Liver (tissue), 8 donors: ENCODE measurements at regions not wholly inside any gene's neighbourhood (a gene's known extent, or its start where the extent isn't known, plus 50 kb on each side); places are given as distances from the start of the nearest gene placed in this dataset.
A peak's percentile ranks its signal among the peaks of the same experiment; 100 is the strongest.

Experiments used
- DNase-seq: peaks from one replicate; pipeline ENCODE4 v3.0.0-alpha.2; 2017; ENCODE audit warnings: low spot score
- H3K27ac ChIP-seq, 2 donors: one replicate each; pipeline ENCODE4 v1.7.0; 2013; ENCODE audit warnings: inconsistent platforms in 2 of 2, low read length in 2 of 2, control low read depth in 1 of 2, low read depth in 1 of 2, mild to moderate bottlenecking in 1 of 2
- H3K27me3 ChIP-seq, 4 donors: one replicate each; pipeline versions ENCODE4 v1.6.1 to v1.7.0; 2013; ENCODE audit warnings: low read length in 3 of 4, inconsistent platforms in 1 of 4, mild to moderate bottlenecking in 1 of 4, moderate library complexity in 1 of 4; ENCODE audit not compliant: control insufficient read depth in 4 of 4, insufficient read depth in 4 of 4
- H3K36me3 ChIP-seq, 4 donors: one replicate each; pipeline versions ENCODE4 v1.6.1 to v1.7.0; 2013; ENCODE audit warnings: low read length in 3 of 4, mild to moderate bottlenecking in 3 of 4, low read depth in 1 of 4, moderate library complexity in 1 of 4; ENCODE audit not compliant: control insufficient read depth in 4 of 4, insufficient read depth in 3 of 4
- H3K4me1 ChIP-seq, 4 donors: one replicate each; pipeline versions ENCODE4 v1.6.1 to v1.7.0; 2013; ENCODE audit warnings: low read length in 3 of 4, mild to moderate bottlenecking in 3 of 4, moderate library complexity in 1 of 4; ENCODE audit not compliant: control insufficient read depth in 4 of 4, insufficient read depth in 4 of 4
- H3K4me3 ChIP-seq, 3 donors: one replicate each; pipeline versions ENCODE4 v1.6.1 to v1.7.0; 2013; ENCODE audit warnings: low read length in 3 of 3, control low read depth in 1 of 3, low read depth in 1 of 3, mild to moderate bottlenecking in 1 of 3
- H3K9ac ChIP-seq, 2 donors: one replicate each; pipeline ENCODE4 v1.7.0; 2013; ENCODE audit warnings: low read length in 2 of 2, mild to moderate bottlenecking in 2 of 2, moderate library complexity in 2 of 2, control low read depth in 1 of 2, low read depth in 1 of 2
- H3K9me3 ChIP-seq, 4 donors: one replicate each; pipeline versions ENCODE4 v1.6.1 to v1.7.0; 2013; ENCODE audit warnings: low read length in 3 of 4; ENCODE audit not compliant: control insufficient read depth in 4 of 4
- ATF3 ChIP-seq: IDR thresholded peaks from 2 replicates; pipeline ENCODE4 v1.6.1; 2016; ENCODE audit warnings: antibody characterized with exemption
- CTCF ChIP-seq: fragments of 150-350 bp; IDR thresholded peaks from 2 replicates; pipeline ENCODE4 v1.5.1; 2017; ENCODE audit warnings: improper control_type of control experiment, low read depth, low read length; ENCODE audit not compliant: missing input control
- EGR1 ChIP-seq, 2 donors: IDR thresholded peaks; 2 replicates each; pipeline ENCODE4 v1.6.1; 2016 to 2018; ENCODE audit warnings: antibody characterized with exemption in 2 of 2, low read depth in 2 of 2
- FOXA1 ChIP-seq: IDR thresholded peaks from 2 replicates; pipeline ENCODE4 v1.6.1; 2016; ENCODE audit warnings: antibody characterized with exemption
- FOXA2 ChIP-seq: IDR thresholded peaks from 2 replicates; pipeline ENCODE4 v1.6.1; 2016; ENCODE audit warnings: antibody characterized with exemption
- GABPA ChIP-seq, 2 donors: IDR thresholded peaks in 1 of 2; conservative IDR thresholded peaks in 1 of 2; 2 replicates each; pipeline ENCODE4 v1.6.1; 2016; ENCODE audit warnings: antibody characterized with exemption in 2 of 2, mild to moderate bottlenecking in 1 of 2, moderate library complexity in 1 of 2
- HNF4A ChIP-seq, 2 donors: conservative IDR thresholded peaks; 2 replicates each; pipeline ENCODE4 v1.6.1; 2016; ENCODE audit warnings: antibody characterized with exemption in 2 of 2, mild to moderate bottlenecking in 2 of 2
- HNF4G ChIP-seq: IDR thresholded peaks from 2 replicates; pipeline ENCODE4 v1.6.1; 2016; ENCODE audit warnings: antibody characterized with exemption
- JUND ChIP-seq, 2 donors: IDR thresholded peaks; 2 replicates each; pipeline ENCODE4 v1.6.1; 2016; ENCODE audit warnings: antibody characterized with exemption in 2 of 2
- MAX ChIP-seq: IDR thresholded peaks from 2 replicates; pipeline ENCODE4 v1.6.1; 2016; ENCODE audit warnings: antibody characterized with exemption
- NR2F2 ChIP-seq: IDR thresholded peaks from 2 replicates; pipeline ENCODE4 v1.6.1; 2016; ENCODE audit warnings: antibody characterized with exemption
- RAD21 ChIP-seq, 2 donors: IDR thresholded peaks; 2 replicates each; pipeline ENCODE4 v1.6.1; 2016; ENCODE audit warnings: antibody characterized with exemption in 2 of 2, mild to moderate bottlenecking in 2 of 2
- REST ChIP-seq: IDR thresholded peaks from 2 replicates; pipeline ENCODE4 v1.6.1; 2016; ENCODE audit warnings: antibody characterized with exemption, mild to moderate bottlenecking
- RXRA ChIP-seq, 2 donors: IDR thresholded peaks; 2 replicates each; pipeline ENCODE4 v1.6.1; 2017 to 2018; ENCODE audit warnings: antibody characterized with exemption in 2 of 2, mild to moderate bottlenecking in 1 of 2
- SP1 ChIP-seq: IDR thresholded peaks from 2 replicates; pipeline ENCODE4 v1.6.1; 2018; ENCODE audit warnings: antibody characterized with exemption, mild to moderate bottlenecking
- TAF1 ChIP-seq: conservative IDR thresholded peaks from 2 replicates; pipeline ENCODE4 v1.6.1; 2016; ENCODE audit warnings: antibody characterized with exemption, mild to moderate bottlenecking
- YY1 ChIP-seq: IDR thresholded peaks from 2 replicates; pipeline ENCODE4 v1.6.1; 2016; ENCODE audit warnings: antibody characterized with exemption, mild to moderate bottlenecking
- ZBTB33 ChIP-seq: IDR thresholded peaks from 2 replicates; pipeline ENCODE4 v1.6.1; 2016; ENCODE audit warnings: antibody characterized with exemption
- WGBS: extraction: QIAGEN DNeasy Blood & Tissue Kit; methylation state at CpG from one replicate; pipeline ENCODE4 v1.1.7; 2013; 5-methylcytosine and 5-hydroxymethylcytosine counted together
- donor health status: healthy.
- donor health status: healthy.
- donor health status: healthy.
- donor health status: healthy.
- donor health status: healthy.

- no peaks in the 10 kb centered on the region for H3K9me3 ChIP-seq
- no peaks in the 10 kb centered on the region for H3K36me3 ChIP-seq
- DNase-seq, result no peak
- H3K27ac ChIP-seq, result peak overlapping the region in 1 of 2 donors; percentile 33
- no peaks in the 10 kb centered on the region for H3K27me3 ChIP-seq
- WGBS, result 84% methylated on average over 2 of the region's 2 CpGs
- H3K4me1 ChIP-seq, result peaks cover 0 to 15% (median 10%) of the 10 kb centered on the region in 4 donors
- H3K9ac ChIP-seq, result no peak overlapping the region
- no peak for TF ChIP-seq TAF1
- no peak for TF ChIP-seq FOXA1
- no peak for TF ChIP-seq CTCF
- TF ChIP-seq NR2F2, result no peak
- no peak for TF ChIP-seq RAD21 (IDR thresholded peaks at IDR 0.05)
- no peak for TF ChIP-seq YY1
- no peak for TF ChIP-seq FOXA2
- no peak for TF ChIP-seq ZBTB33
- TF ChIP-seq ATF3, result no peak
- TF ChIP-seq MAX, result no peak
- no peak overlapping the region for H3K4me3 ChIP-seq
Observed at GRCh38 chr9:2465516-2465915, 156.1 kb upstream of the VLDLR start.

- Histone ChIP-seq H3K27ac (peak overlapping the region; percentile 30 to 33), H3K4me1 (peaks cover 0 to 15% (median 10%) of the 10 kb centered on the region in 4 donors), H3K9ac (no peak overlapping the region), H3K4me3 (no peak overlapping the region), H3K9me3 (no peaks in the 10 kb centered on the region), H3K27me3 (no peaks in the 10 kb centered on the region), H3K36me3 (no peaks in the 10 kb centered on the region)
- TF ChIP-seq HNF4G (peak; percentile 77), EGR1 (IDR thresholded peaks at IDR 0.05; ENCODE audit: low read depth in 2 of 2) (no peak), HNF4A (conservative IDR thresholded peaks at IDR 0.05) (peak; percentile 94), FOXA2 (peak; percentile 36), YY1 (no peak), JUND (IDR thresholded peaks at IDR 0.05) (peak; percentile 65 to 83), RXRA (IDR thresholded peaks at IDR 0.05) (peak; percentile 39 to 64), SP1 (peak; percentile 88), CTCF (no peak), RAD21 (IDR thresholded peaks at IDR 0.05) (peak; percentile 48 to 55), MAX (no peak), ATF3 (peak; percentile 49), TAF1 (no peak), NR2F2 (no peak), REST (peak; percentile 68), ZBTB33 (peak; percentile 64), FOXA1 (no peak), GABPA (IDR thresholded peaks at IDR 0.05 in 1 of 2, conservative IDR thresholded peaks at IDR 0.05 in 1 of 2) (peak in 1 of 2 donors; percentile 14)
- DNase-seq, result no peak
- WGBS, result 16% methylated on average over 1 of the region's 1 CpG
Observed at GRCh38 chr9:2465921-2466460, 155.6 kb upstream of the VLDLR start.
